ENCODE measurements at regions not wholly inside any gene's neighbourhood (a gene's known extent, or its start where the extent isn't known, plus 50 kb on each side); places are given as distances from the start of the nearest gene placed in this dataset.

GRCh38 chr16:63323722-63324705 lies 1287.8 kb upstream of the CDH8 start:
- intact Hi-C loops (cut with micrococcal nuclease), result no loop called here
- ChIA-PET CTCF (ENCODE audit: partially characterized antibody) (no interaction called here), POLR2A (ENCODE audit: partially characterized antibody) (no interaction called here)
- peaks cover 1 to 45% (median 18%) of the 10 kb centered on the region in 8 donors for H3K9me3 Mint-ChIP-seq
- H3K27ac ChIP-seq (ENCODE audit: low read depth, low read length), result no peak overlapping the region
- H3K27me3 Mint-ChIP-seq, result no peaks in the 10 kb centered on the region
- no peaks in the 10 kb centered on the region for H3K4me1 ChIP-seq (ENCODE audit: insufficient read depth, low read length)
- no peaks in the 10 kb centered on the region for H3K27me3 ChIP-seq (ENCODE audit: insufficient read depth, low read length)
- no peak overlapping the region for H3K4me3 Mint-ChIP-seq
- no peak for DNase-seq
- H3K9me3 ChIP-seq (ENCODE audit: control insufficient read depth in 1 of 2, low read length in 2 of 2), result peaks cover 0 to 3% of the 10 kb centered on the region in 2 donors
- no peak overlapping the region for H3K4me3 ChIP-seq (ENCODE audit: low read length in 2 of 2)
- no peaks in the 10 kb centered on the region for H3K36me3 Mint-ChIP-seq
- H3K27ac Mint-ChIP-seq, result no peak overlapping the region
- H3K4me1 Mint-ChIP-seq, result no peaks in the 10 kb centered on the region
- no peaks in the 10 kb centered on the region for H3K36me3 ChIP-seq (ENCODE audit: insufficient read depth, low read length)

GRCh38 chr16:63323055-63323454 lies 1286.8 kb upstream of the CDH8 start:
- ChIA-PET POLR2A (ENCODE audit: partially characterized antibody) (no interaction called here), CTCF (ENCODE audit: partially characterized antibody) (no interaction called here)
- H3K36me3 Mint-ChIP-seq, result no peaks in the 10 kb centered on the region
- no peaks in the 10 kb centered on the region for H3K4me1 ChIP-seq (ENCODE audit: insufficient read depth, low read length)
- H3K27ac Mint-ChIP-seq, result no peak overlapping the region
- H3K4me1 Mint-ChIP-seq, result no peaks in the 10 kb centered on the region
- H3K27ac ChIP-seq (ENCODE audit: low read depth, low read length), result no peak overlapping the region
- intact Hi-C loops (cut with micrococcal nuclease), result no loop called here
- no peaks in the 10 kb centered on the region for H3K27me3 ChIP-seq (ENCODE audit: insufficient read depth, low read length)
- no peaks in the 10 kb centered on the region for H3K27me3 Mint-ChIP-seq
- no peak overlapping the region for H3K4me3 Mint-ChIP-seq
- no peak for DNase-seq
- no peak overlapping the region for H3K4me3 ChIP-seq (ENCODE audit: low read length in 2 of 2)
- H3K9me3 Mint-ChIP-seq, result peaks cover 3 to 46% (median 20%) of the 10 kb centered on the region in 8 donors
- H3K36me3 ChIP-seq (ENCODE audit: insufficient read depth, low read length), result no peaks in the 10 kb centered on the region
- H3K9me3 ChIP-seq (ENCODE audit: control insufficient read depth in 1 of 2, low read length in 2 of 2), result peaks cover 0 to 3% of the 10 kb centered on the region in 2 donors

GRCh38 chr16:63315229-63315628 lies 1279.0 kb upstream of the CDH8 start:
- POLR2A ChIA-PET (ENCODE audit: partially characterized antibody), result no interaction called here

GRCh38 chr16:63312346-63312745 lies 1276.1 kb upstream of the CDH8 start:
- Histone ChIP-seq H3K36me3 (ENCODE audit: insufficient read depth, low read length) (no peaks in the 10 kb centered on the region), H3K9me3 (ENCODE audit: control insufficient read depth in 1 of 2, low read length in 2 of 2) (peaks cover 0 to 4% of the 10 kb centered on the region in 2 donors), H3K4me1 (ENCODE audit: insufficient read depth, low read length) (no peaks in the 10 kb centered on the region), H3K4me3 (ENCODE audit: low read length in 2 of 2) (no peak overlapping the region), H3K27ac (ENCODE audit: low read depth, low read length) (no peak overlapping the region), H3K27me3 (ENCODE audit: insufficient read depth, low read length) (no peaks in the 10 kb centered on the region)
- Mint-ChIP-seq H3K9me3 (peaks cover 7 to 39% (median 15%) of the 10 kb centered on the region in 8 donors), H3K4me3 (no peak overlapping the region), H3K4me1 (no peaks in the 10 kb centered on the region), H3K36me3 (no peaks in the 10 kb centered on the region), H3K27ac (no peak overlapping the region), H3K27me3 (no peaks in the 10 kb centered on the region)
- intact Hi-C loops (cut with micrococcal nuclease), result no loop called here
- ChIA-PET CTCF (ENCODE audit: partially characterized antibody) (no interaction called here), POLR2A (ENCODE audit: partially characterized antibody) (no interaction called here)
- DNase-seq, result no peak

More at GRCh38 chr16:63315229-63315628, 1279.0 kb upstream of the CDH8 start:
- Mint-ChIP-seq H3K27me3 (no peaks in the 10 kb centered on the region), H3K27ac (no peak overlapping the region), H3K9me3 (peaks cover 7 to 46% (median 16%) of the 10 kb centered on the region in 8 donors), H3K4me1 (no peaks in the 10 kb centered on the region), H3K36me3 (no peaks in the 10 kb centered on the region), H3K4me3 (no peak overlapping the region)
- no peaks in the 10 kb centered on the region for H3K9me3 ChIP-seq (ENCODE audit: control insufficient read depth in 1 of 2, low read length in 2 of 2)
- intact Hi-C loops (cut with micrococcal nuclease), result no loop called here
- no peaks in the 10 kb centered on the region for H3K36me3 ChIP-seq (ENCODE audit: insufficient read depth, low read length)
- no peak overlapping the region for H3K27ac ChIP-seq (ENCODE audit: low read depth, low read length)
- DNase-seq, result no peak
- CTCF ChIA-PET (ENCODE audit: partially characterized antibody), result no interaction called here
- H3K27me3 ChIP-seq (ENCODE audit: insufficient read depth, low read length), result no peaks in the 10 kb centered on the region
- no peaks in the 10 kb centered on the region for H3K4me1 ChIP-seq (ENCODE audit: insufficient read depth, low read length)
- no peak overlapping the region for H3K4me3 ChIP-seq (ENCODE audit: low read length in 2 of 2)

- POLR2A ChIA-PET (ENCODE audit: partially characterized antibody), result no interaction called here
- no peak overlapping the region for H3K27ac Mint-ChIP-seq
- intact Hi-C loops (cut with micrococcal nuclease), result no loop called here
Measured at GRCh38 chr16:63311313-63311712, 1275.1 kb upstream of the CDH8 start.

GRCh38 chr16:63302811-63303210 lies 1266.6 kb upstream of the CDH8 start:
- ChIA-PET CTCF (ENCODE audit: partially characterized antibody) (no interaction called here), POLR2A (ENCODE audit: partially characterized antibody) (no interaction called here)
- no peak overlapping the region for H3K27ac ChIP-seq (ENCODE audit: low read depth, low read length)
- H3K4me1 Mint-ChIP-seq, result peaks cover 0 to 1% (median 0%) of the 10 kb centered on the region in 4 donors
- no peak for DNase-seq
- intact Hi-C loops (cut with micrococcal nuclease), result no loop called here
- H3K9me3 Mint-ChIP-seq, result peaks cover 3 to 48% (median 27%) of the 10 kb centered on the region in 8 donors
- H3K36me3 ChIP-seq (ENCODE audit: insufficient read depth, low read length), result no peaks in the 10 kb centered on the region
- H3K4me3 ChIP-seq (ENCODE audit: low read length in 2 of 2), result no peak overlapping the region
- H3K36me3 Mint-ChIP-seq, result peaks cover 0 to 2% of the 10 kb centered on the region in 2 donors
- no peaks in the 10 kb centered on the region for H3K4me1 ChIP-seq (ENCODE audit: insufficient read depth, low read length)
- no peaks in the 10 kb centered on the region for H3K27me3 ChIP-seq (ENCODE audit: insufficient read depth, low read length)
- no peak overlapping the region for H3K4me3 Mint-ChIP-seq
- peaks cover 0 to 4% of the 10 kb centered on the region in 2 donors for H3K9me3 ChIP-seq (ENCODE audit: control insufficient read depth in 1 of 2, low read length in 2 of 2)
- no peak overlapping the region for H3K27ac Mint-ChIP-seq
- H3K27me3 Mint-ChIP-seq, result no peaks in the 10 kb centered on the region

More at GRCh38 chr16:63311313-63311712, 1275.1 kb upstream of the CDH8 start:
- Mint-ChIP-seq H3K9me3 (peaks cover 7 to 35% (median 13%) of the 10 kb centered on the region in 8 donors), H3K36me3 (no peaks in the 10 kb centered on the region), H3K27me3 (no peaks in the 10 kb centered on the region), H3K4me3 (no peak overlapping the region), H3K4me1 (no peaks in the 10 kb centered on the region)
- H3K27me3 ChIP-seq (ENCODE audit: insufficient read depth, low read length), result no peaks in the 10 kb centered on the region
- H3K4me1 ChIP-seq (ENCODE audit: insufficient read depth, low read length), result no peaks in the 10 kb centered on the region
- no peak overlapping the region for H3K4me3 ChIP-seq (ENCODE audit: low read length in 2 of 2)
- H3K27ac ChIP-seq (ENCODE audit: low read depth, low read length), result no peak overlapping the region
- no peak for DNase-seq
- H3K36me3 ChIP-seq (ENCODE audit: insufficient read depth, low read length), result no peaks in the 10 kb centered on the region
- CTCF ChIA-PET (ENCODE audit: partially characterized antibody), result no interaction called here
- H3K9me3 ChIP-seq (ENCODE audit: control insufficient read depth in 1 of 2, low read length in 2 of 2), result peaks cover 0 to 4% of the 10 kb centered on the region in 2 donors

GRCh38 chr16:63301349-63301748 lies 1265.1 kb upstream of the CDH8 start:
- Mint-ChIP-seq H3K27me3 (no peaks in the 10 kb centered on the region), H3K4me3 (no peak overlapping the region), H3K27ac (no peak overlapping the region), H3K36me3 (peaks cover 0 to 2% of the 10 kb centered on the region in 2 donors), H3K4me1 (peaks cover 0 to 1% (median 0%) of the 10 kb centered on the region in 4 donors), H3K9me3 (peaks cover 3 to 48% (median 30%) of the 10 kb centered on the region in 8 donors)
- H3K4me1 ChIP-seq (ENCODE audit: insufficient read depth, low read length), result no peaks in the 10 kb centered on the region
- H3K36me3 ChIP-seq (ENCODE audit: insufficient read depth, low read length), result no peaks in the 10 kb centered on the region
- intact Hi-C loops (cut with micrococcal nuclease), result no loop called here
- POLR2A ChIA-PET (ENCODE audit: partially characterized antibody), result no interaction called here
- H3K27me3 ChIP-seq (ENCODE audit: insufficient read depth, low read length), result no peaks in the 10 kb centered on the region
- H3K9me3 ChIP-seq (ENCODE audit: control insufficient read depth in 1 of 2, low read length in 2 of 2), result peaks cover 0 to 4% of the 10 kb centered on the region in 2 donors
- H3K4me3 ChIP-seq (ENCODE audit: low read length in 2 of 2), result no peak overlapping the region
- CTCF ChIA-PET (ENCODE audit: partially characterized antibody), result no interaction called here
- no peak for DNase-seq
- H3K27ac ChIP-seq (ENCODE audit: low read depth, low read length), result no peak overlapping the region
